ENCODE measurements at regions not wholly inside any gene's neighbourhood (a gene's known extent, or its start where the extent isn't known, plus 50 kb on each side); places are given as distances from the start of the nearest gene placed in this dataset.

GRCh38 chr14:97916100-97916499 lies 1118.9 kb downstream of the VRK1 start:
- DNase-seq: no peak

- no peak for DNase-seq
Measured at GRCh38 chr14:97916669-97917568, 1119.7 kb downstream of the VRK1 start.

DNA sequence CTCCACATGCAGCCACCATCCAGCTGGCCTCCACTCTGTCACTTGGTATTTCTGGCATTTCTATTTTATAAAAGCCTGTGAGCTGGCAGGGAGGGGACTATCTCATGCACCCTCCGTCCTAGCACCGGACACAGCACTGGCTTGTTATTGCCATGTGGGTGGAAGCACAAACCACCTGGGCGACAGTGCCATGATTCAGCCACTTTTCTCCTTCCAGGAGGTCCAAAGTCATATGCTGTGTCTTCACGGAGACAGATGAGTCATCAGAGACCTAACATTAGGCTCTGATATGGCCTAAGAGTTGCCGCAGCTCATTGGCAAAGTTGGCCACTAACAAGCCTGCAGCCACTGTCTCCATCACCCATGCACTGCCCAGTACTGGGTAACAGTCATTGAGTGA lies 1123.0 kb downstream of the VRK1 start:
- no peak for DNase-seq

DNA sequence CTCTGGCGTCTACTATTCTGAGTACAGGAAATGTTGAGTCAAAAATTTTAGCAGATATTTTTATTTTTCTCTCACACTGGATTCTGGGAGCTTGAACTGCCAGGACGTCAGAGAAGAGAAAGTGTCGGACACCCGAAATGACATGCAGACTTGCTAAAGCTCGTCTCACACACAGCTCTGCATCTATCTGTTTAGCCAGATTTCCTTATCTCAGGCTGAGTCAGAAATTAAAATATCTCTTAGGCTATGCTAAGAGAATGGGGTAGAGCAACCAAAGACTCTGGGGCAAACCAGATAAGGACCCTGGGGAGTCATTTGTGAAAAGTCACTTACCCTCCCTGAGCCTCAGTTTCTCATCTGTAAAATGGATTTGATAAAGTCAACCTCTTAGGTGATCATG lies 1124.1 kb downstream of the VRK1 start:
- DNase-seq: no peak

DNA sequence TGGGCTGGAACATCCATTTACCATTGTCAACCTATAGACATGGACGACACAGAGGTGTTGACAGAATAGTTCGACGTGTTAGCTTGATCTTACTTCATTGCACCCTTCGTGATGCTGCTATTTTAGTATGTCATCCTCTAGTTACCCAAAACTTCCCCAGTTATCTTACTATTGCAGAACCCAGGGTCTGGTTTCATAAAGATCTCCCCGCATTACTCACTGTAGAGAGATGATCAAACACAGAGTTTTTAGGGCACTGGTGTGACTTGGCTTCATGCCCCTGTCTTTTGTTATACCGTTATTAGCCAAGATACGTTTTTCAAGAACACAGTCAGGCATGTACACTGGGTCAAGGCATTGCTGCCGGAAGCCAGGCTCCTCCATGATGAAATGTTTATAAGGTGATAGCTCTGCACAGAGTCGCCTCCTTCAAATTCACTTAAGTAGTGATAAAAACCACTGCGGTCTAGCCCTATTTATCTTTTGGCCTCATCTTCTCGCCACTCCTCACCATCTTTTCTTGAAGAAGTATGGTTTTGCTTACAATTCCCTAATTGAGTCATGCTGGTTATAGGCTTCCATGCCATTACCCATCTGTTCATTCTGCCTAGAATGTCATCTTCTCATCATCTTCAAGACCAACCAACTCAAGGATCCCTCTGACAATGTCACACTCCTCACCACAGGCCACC lies 1127.9 kb downstream of the VRK1 start:
- no peak for DNase-seq

DNA sequence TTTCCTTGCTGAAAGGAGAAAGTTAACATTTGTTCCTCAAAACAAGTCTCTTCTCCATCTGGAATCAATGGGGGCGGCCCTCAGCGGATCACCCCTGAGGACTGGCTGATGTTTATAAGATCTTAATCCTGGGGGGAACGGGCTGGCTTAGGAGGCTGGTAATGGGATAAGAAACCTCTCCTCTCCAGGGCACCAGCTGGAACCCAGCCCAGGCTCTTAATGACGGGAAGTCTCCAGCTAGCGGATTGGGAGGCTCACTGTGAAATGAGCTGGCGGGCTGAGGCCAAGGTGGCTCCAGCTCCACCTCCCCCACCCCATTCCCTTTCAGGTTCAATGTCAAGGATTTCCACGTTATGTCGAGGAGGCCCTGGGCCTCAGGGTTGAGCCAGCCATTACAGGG lies 1133.0 kb downstream of the VRK1 start:
- no peak for DNase-seq

DNA sequence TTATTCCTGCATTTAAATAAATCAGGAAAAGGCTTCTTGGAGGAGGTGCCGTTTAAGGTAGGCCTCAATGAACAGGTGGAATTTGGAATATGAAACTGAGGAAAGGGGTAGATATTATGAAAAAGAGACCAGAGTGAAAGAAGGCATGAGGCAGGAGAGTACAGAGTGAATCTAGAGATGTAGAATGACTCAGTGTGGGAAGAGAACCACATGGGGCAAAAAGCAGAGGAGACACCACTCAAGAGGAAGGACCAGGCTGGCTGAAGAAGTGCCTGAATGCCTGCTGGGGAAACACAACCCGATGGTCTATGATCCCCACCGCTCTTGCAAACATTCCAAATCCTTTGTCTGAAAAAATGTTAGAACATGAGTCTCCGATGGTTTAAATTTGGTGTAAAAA lies 1134.1 kb downstream of the VRK1 start:
- DNase-seq: no peak

DNA sequence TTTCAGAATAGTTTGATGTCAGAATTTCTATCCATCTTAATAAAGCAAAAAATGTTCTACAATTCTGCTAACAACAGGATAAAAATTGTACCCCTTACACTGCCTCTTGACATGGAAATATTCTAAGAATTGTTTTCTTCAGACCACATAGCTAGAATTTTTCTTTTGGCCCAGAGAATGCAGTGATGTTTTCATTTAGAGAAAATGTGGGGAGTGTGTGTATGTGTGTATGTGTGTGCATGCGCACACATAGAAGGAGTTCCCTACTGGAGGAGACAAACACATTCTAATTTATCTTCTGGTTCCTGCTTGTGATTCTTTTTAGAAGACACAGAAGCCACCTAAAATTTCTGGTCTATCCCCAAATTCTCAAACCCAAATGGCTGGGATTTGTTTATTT lies 1145.7 kb downstream of the VRK1 start:
- DNase-seq: no peak

DNA sequence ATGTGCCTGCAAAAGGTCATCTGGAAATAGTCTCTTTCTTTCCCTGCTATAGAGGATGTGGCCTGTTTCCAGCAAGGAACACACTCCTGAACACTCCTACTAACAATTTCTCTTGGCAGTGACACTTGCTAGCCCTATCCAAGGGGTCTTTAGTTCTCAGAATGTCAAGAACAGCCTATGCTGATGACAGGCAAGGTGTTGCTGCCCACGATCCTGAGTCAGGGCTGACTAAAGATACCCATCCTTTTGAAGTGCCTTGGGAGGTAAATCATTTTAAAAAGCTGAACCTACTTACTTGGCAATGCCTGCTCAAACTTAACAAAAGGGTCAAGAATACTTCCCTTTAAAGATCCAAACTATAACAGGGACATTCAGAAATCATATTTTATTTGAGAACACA lies 1146.4 kb downstream of the VRK1 start:
- no peak for DNase-seq

DNA sequence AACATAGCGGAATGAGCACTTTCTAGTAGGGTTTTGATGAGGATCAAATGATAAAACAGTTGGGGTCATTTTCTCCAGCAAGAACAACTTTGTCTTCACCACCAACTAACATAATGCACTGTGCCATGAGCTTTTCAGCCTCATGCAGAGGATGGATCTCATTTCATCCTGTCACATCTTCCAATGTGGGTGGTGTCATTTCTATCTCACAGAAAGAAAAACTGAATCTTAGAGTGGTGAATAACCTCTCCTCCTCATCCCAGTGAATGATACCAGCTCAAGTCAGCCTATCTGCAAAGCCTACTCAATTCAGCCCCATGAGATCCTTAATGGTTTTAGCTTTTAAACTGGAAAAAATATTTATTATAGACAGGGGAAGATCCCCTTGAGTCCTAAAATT lies 1147.2 kb downstream of the VRK1 start:
- no peak for DNase-seq

GRCh38 chr14:97945631-97946030 lies 1148.4 kb downstream of the VRK1 start:
- DNase-seq: no peak

GRCh38 chr14:97946240-97946639 lies 1149.1 kb downstream of the VRK1 start:
- no peak for DNase-seq

- DNase-seq: no peak
Measured at GRCh38 chr14:97946641-97947040, 1149.5 kb downstream of the VRK1 start.

DNA sequence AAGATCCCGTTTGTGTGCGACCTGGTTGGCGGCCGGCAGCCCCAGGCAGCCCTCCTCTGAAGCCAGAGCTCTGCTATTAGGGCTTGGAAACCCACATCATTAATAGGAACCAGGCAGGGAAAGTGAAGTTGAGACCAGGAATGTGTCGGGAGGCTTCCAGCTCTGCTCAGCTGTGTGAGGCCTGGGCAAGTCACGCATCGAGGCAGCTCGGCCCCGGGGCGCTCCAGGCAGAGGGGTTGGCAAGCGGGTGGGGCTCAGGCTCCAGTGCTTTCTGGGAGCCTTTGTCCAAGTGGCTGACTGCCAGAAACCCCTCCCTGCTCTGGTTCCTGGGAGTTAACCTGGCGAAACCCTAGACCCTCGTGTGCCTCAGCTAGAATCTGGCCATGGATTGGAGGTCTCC lies 1151.7 kb downstream of the VRK1 start:
- DNase-seq: no peak

GRCh38 chr14:97956581-97957340 lies 1159.6 kb downstream of the VRK1 start:
- DNase-seq: no peak

GRCh38 chr14:97959251-97959650 lies 1162.1 kb downstream of the VRK1 start:
- no peak for DNase-seq

- DNase-seq: no peak
Measured at GRCh38 chr14:97960436-97960835, 1163.3 kb downstream of the VRK1 start.

GRCh38 chr14:97970222-97970621 lies 1173.0 kb downstream of the VRK1 start:
- DNase-seq: no peak

DNA sequence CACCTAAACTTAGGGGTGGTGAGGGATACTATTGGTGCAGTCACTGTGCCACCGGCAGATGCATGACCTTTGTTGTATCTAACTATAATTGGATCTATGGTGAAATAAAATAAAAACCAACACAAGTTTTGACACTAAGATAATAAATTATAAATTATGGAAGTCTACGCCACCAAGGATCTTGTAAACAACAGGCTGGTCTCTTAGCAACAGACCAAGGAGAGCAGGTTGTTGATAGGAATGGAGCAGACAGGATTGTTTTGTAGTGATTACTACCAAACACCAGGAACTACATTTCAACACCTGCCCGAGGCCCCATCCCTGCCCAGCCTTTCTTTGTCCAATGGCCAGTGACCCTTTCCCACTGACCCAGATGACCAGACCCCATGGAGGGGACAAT lies 1178.0 kb downstream of the VRK1 start:
- DNase-seq: no peak

DNA sequence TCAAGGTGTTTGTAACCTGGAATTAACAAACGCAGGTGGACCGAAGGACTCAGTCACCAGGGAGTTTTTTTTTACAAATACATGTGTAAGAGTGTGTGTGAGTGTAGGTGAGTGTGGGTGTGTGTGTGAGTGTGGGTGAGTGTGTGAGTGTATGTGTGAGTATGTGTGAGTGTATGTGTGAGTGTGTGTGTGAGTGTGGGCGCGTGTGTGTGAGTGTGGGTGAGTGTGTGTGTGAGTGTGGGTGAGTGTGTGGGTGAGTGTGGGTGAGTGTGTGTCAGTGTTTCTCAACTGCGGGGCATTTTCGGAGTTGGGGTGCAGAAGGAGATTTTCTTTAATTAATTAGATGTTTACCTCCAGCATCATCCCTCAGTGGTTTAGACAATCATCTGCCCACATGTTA lies 1178.8 kb downstream of the VRK1 start:
- no peak for DNase-seq

GRCh38 chr14:97976861-97977260 lies 1179.7 kb downstream of the VRK1 start:
- DNase-seq: no peak

DNA sequence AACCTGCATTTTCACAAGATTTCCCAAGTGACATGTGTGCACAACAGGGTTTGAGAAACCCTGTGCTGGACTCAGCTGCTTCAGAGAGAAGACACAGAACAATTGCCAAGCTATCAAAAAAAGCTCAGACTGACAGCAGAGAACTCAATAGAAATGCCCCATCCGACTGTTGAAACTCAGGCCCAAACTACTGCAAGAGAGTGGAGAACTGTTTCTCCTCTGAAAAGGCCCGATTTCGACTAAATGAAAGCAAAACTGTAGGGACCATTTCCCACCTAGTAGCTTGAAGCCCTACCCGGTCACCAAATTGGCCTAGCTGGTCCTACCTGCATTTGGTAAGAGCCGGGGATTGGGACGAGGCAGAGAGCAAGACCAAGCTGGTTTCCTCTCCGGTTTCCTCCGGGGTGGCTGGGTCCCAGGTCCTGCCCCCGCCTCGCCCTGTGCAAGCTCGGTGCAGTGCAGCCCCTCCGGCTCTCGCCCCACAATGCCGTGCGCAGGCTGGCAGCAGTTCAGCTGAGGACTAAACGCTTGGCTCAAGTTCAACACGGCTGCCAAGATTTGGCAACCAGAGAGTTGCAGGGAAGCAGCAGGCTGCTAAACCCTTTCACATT lies 1180.6 kb downstream of the VRK1 start:
- DNase-seq: no peak

GRCh38 chr14:97978341-97978740 lies 1181.2 kb downstream of the VRK1 start:
- DNase-seq: no peak
